Nephron progenitor cell (in vitro differentiated cells): ENCODE measurements at regions not wholly inside any gene's neighbourhood (a gene's known extent, or its start where the extent isn't known, plus 50 kb on each side); places are given as distances from the start of the nearest gene placed in this dataset.

Source experiments
- DNase-seq: peaks from one replicate; pipeline ENCODE4 v3.0.0; 2021
- H3K27ac Mint-ChIP-seq: 2 replicates; pipeline ENCODE4 v1.8.0; 2021; ENCODE audit warnings: mild to moderate bottlenecking, moderate library complexity, mixed read lengths
- H3K27me3 Mint-ChIP-seq: 2 replicates; pipeline ENCODE4 v1.8.0; 2021; ENCODE audit warnings: mild to moderate bottlenecking, low read depth, mixed read lengths; ENCODE audit not compliant: poor library complexity
- H3K36me3 Mint-ChIP-seq: 2 replicates; pipeline ENCODE4 v1.8.0; 2021; ENCODE audit warnings: low read depth, mixed read lengths
- H3K4me1 Mint-ChIP-seq: 2 replicates; pipeline ENCODE4 v1.8.0; 2021; ENCODE audit warnings: mixed read lengths
- H3K4me3 Mint-ChIP-seq: 2 replicates; pipeline ENCODE4 v1.8.0; 2021; ENCODE audit warnings: mild to moderate bottlenecking, moderate library complexity, mixed read lengths
- H3K9me3 Mint-ChIP-seq: 2 replicates; pipeline ENCODE4 v1.8.0; 2021; ENCODE audit warnings: mild to moderate bottlenecking, moderate library complexity, mixed read lengths
- TF ChIP-seq, protein P1 (sequence below): fragments of 200-600 bp; sonication (generic); IDR thresholded peaks from 2 replicates; pipeline ENCODE4 v1.5.0; 2021; ENCODE audit warnings: antibody characterized with exemption

DNA sequence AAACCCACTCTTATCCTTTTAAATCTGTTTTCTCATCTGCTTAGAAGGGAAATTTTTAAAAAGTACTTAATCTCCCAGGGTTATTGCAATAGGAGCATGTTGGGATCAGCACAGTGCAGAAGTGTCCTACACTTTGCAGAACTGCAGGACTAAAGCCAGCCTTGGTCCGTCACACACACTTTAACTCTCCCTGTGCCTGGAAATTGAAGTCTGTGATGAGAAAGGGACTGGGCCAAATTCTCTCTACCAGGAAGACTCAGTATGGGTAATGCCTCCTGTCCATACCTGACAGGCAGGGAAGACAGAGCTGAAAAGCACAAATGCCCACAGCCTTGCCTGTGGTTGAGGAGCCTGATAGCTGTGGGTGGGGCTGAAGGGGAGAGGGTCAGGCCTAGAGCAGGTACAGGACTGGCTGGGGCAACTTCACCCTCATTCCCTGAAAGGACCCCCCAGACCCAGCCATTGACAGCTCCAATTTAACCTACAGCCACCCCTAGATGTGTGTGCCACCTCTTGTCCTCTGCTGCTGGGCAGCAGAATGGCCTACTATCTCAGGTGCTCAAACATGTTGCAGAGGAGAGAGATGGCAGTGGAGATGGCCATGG is 377.2 kb upstream of the KLHL29 start:
- TF ChIP-seq, protein P1, sequence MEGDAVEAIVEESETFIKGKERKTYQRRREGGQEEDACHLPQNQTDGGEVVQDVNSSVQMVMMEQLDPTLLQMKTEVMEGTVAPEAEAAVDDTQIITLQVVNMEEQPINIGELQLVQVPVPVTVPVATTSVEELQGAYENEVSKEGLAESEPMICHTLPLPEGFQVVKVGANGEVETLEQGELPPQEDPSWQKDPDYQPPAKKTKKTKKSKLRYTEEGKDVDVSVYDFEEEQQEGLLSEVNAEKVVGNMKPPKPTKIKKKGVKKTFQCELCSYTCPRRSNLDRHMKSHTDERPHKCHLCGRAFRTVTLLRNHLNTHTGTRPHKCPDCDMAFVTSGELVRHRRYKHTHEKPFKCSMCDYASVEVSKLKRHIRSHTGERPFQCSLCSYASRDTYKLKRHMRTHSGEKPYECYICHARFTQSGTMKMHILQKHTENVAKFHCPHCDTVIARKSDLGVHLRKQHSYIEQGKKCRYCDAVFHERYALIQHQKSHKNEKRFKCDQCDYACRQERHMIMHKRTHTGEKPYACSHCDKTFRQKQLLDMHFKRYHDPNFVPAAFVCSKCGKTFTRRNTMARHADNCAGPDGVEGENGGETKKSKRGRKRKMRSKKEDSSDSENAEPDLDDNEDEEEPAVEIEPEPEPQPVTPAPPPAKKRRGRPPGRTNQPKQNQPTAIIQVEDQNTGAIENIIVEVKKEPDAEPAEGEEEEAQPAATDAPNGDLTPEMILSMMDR, result no peak
- peaks cover 7% of the 10 kb centered on the region for H3K27me3 Mint-ChIP-seq
- H3K4me1 Mint-ChIP-seq, result no peaks in the 10 kb centered on the region
- DNase-seq, result no peak
- H3K27ac Mint-ChIP-seq, result no peak overlapping the region
- no peak overlapping the region for H3K4me3 Mint-ChIP-seq
- no peaks in the 10 kb centered on the region for H3K36me3 Mint-ChIP-seq
- H3K9me3 Mint-ChIP-seq, result no peaks in the 10 kb centered on the region

DNA sequence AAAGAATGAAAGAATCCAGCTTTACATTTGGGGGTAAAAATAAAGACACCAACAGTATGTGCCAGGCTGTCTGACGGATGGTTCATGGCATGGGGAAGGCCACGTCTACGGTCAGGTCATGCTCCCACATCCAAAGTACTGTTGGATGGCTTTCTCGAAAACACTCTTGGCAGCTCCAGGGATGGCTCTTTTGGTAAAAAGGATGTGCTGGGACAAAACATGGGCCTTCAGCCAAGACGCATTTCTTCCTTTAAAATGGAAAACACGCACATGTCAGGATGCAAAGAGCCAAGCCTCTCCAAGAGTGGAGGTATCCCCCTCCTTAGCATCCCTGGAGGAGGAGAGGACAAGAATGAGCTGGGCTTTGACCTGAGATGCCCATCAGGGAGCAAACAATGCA is 376.5 kb upstream of the KLHL29 start:
- Mint-ChIP-seq H3K4me1 (no peaks in the 10 kb centered on the region), H3K36me3 (no peaks in the 10 kb centered on the region), H3K27ac (no peak overlapping the region), H3K27me3 (peaks cover 7% of the 10 kb centered on the region), H3K9me3 (no peaks in the 10 kb centered on the region), H3K4me3 (no peak overlapping the region)
- DNase-seq, result no peak
- TF ChIP-seq, protein P1, result no peak

DNA sequence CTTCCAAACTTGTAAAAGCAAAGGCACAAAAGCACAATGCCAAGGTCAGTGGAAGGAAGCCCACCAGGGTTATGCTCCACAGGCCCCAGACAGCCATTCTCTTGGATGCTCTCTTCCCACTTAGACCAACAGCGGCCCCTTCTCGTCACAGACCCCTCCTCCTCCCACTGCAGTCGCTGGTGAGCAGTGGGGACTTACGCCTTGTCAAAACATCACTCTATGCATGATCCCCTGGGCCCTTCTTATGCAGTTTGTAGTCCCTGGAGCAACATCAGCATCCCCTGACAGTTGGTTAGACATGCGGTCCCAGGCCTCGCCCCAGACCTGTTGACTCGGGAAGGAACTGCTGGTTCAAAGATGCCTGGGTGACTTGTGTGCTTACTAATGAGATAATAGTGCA is 376.0 kb upstream of the KLHL29 start:
- TF ChIP-seq, protein P1, result no peak
- H3K36me3 Mint-ChIP-seq, result no peaks in the 10 kb centered on the region
- no peaks in the 10 kb centered on the region for H3K9me3 Mint-ChIP-seq
- H3K4me3 Mint-ChIP-seq, result no peak overlapping the region
- peaks cover 7% of the 10 kb centered on the region for H3K27me3 Mint-ChIP-seq
- H3K27ac Mint-ChIP-seq, result no peak overlapping the region
- DNase-seq, result no peak
- H3K4me1 Mint-ChIP-seq, result no peaks in the 10 kb centered on the region

DNA sequence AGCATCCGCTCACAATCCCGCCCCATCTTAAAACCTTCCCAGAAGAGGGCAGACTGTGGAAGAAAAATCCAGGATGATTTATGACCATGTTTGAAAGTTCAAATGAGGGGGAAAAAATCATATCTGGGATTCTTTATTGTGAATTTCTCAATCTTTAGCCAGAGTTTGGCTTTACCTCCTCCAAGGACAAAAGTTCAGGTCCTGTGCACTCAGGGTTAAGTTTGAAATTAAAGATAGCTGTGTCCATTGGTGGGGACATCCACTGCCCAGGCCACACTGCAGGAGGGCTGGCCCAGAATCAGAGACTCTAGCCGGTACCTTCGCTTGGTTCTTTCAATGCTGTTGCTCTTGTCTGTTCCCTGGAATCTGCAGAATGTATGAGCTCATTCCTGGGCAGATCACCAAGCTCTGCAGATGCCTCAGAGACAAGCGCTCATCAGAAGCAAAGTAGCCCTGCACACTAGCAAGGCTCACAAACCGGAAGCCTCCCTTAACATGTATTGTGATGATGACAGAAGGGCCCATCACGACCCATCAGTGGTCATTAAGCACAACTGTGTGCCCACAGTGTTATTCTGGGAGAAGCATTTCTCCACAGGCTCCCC is 375.3 kb upstream of the KLHL29 start:
- no peak for DNase-seq
- H3K27me3 Mint-ChIP-seq, result peaks cover 7% of the 10 kb centered on the region
- no peaks in the 10 kb centered on the region for H3K4me1 Mint-ChIP-seq
- H3K4me3 Mint-ChIP-seq, result no peak overlapping the region
- no peak overlapping the region for H3K27ac Mint-ChIP-seq
- no peaks in the 10 kb centered on the region for H3K36me3 Mint-ChIP-seq
- TF ChIP-seq, protein P1, result no peak
- H3K9me3 Mint-ChIP-seq, result no peaks in the 10 kb centered on the region

DNA sequence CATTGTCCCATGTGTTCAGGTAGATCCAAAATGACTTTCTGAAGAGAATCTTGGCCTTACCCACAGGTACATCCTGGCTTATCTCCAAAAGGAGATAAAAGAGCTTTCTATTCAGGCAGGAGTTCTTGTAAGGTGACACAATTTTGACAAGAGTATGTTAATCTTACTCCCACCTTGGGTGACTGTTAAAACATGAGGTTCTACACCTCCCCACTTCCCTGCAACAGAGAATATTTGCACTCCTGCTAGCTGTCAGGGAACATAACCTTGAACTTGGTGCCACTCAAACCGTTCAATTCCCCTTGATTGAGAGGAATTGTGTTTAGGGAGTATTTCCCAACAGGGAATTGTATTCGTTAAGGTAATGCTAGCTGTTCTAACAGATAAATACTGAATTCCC is 372.5 kb upstream of the KLHL29 start:
- no peak overlapping the region for H3K27ac Mint-ChIP-seq
- no peak for DNase-seq
- H3K4me1 Mint-ChIP-seq, result no peaks in the 10 kb centered on the region
- H3K27me3 Mint-ChIP-seq, result peaks cover 4% of the 10 kb centered on the region
- H3K36me3 Mint-ChIP-seq, result no peaks in the 10 kb centered on the region
- TF ChIP-seq, protein P1, result no peak
- no peak overlapping the region for H3K4me3 Mint-ChIP-seq
- no peaks in the 10 kb centered on the region for H3K9me3 Mint-ChIP-seq

DNA sequence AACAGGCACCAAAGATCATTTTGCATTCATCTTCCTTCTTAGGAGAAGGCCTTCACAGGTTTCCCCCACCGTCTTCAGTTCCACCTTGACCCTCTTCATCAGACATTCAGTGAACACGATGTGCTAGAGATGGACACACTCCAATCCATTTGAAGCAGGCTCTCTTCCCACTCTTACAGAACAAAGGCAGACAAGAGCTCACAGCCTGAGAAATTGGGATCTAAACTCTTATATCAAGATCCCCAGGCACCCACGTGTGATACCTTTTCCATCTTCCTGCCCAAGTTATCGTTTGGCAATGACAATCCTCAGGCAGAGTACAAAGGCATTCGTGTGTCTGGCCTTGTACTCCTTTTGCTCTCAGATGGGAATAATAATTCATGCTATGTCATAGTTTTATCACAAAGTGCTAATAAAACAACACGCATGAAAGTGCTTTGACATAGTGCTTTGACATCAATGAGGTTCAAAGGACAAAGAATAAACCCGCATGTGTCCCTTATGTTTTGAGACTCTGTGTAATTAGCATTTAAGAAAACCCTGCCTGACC is 369.3 kb upstream of the KLHL29 start:
- Mint-ChIP-seq H3K36me3 (no peaks in the 10 kb centered on the region), H3K4me1 (peaks cover 9% of the 10 kb centered on the region), H3K4me3 (no peak overlapping the region), H3K9me3 (no peaks in the 10 kb centered on the region), H3K27ac (no peak overlapping the region), H3K27me3 (peaks cover 4% of the 10 kb centered on the region)
- TF ChIP-seq, protein P1, result no peak
- DNase-seq, result no peak
